GM12891 (cell line): ENCODE measurements at regions not wholly inside any gene's neighbourhood (a gene's known extent, or its start where the extent isn't known, plus 50 kb on each side); places are given as distances from the start of the nearest gene placed in this dataset.

Experiments used
- POLR2A ChIP-seq: IDR thresholded peaks from 2 replicates; pipeline ENCODE4 v1.6.1; 2011; ENCODE audit warnings: low read depth, low read length, control low read depth
- POLR2AphosphoS5 ChIP-seq: IDR thresholded peaks from 2 replicates; pipeline ENCODE4 v1.6.1; 2011; ENCODE audit warnings: low read depth, low read length, control low read depth
- SPI1 ChIP-seq: IDR thresholded peaks from 2 replicates; pipeline ENCODE4 v1.6.1; 2011; ENCODE audit warnings: low read depth, low read length, control low read depth

DNA sequence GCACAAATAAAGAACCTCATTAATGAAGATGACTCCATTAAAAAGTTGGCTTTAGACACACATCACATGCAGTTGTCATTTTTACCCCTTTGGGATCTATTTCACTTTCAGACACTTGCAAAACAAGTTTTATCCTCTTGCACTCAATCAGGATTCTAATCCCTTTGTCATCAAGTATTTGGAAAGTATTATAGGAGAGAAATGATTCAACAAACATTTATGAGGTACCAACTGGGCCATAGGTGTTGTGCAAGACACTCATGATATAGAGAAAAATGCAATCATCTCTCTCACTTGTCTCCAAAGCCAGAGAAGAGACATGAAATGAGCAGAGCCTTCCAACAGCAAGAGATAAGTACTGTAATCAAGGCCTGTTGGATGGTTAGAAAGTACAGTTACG is 327.7 kb downstream of the RMST start:
- TF ChIP-seq SPI1 (no peak), POLR2AphosphoS5 (no peak), POLR2A (no peak)
